Upper lobe of left lung (tissue), 4 donors: ENCODE measurements at regions not wholly inside any gene's neighbourhood (a gene's known extent, or its start where the extent isn't known, plus 50 kb on each side); places are given as distances from the start of the nearest gene placed in this dataset.

Experiments used
- CTCF ChIP-seq, 6 experiments: fragments of 450-650 bp in 4 of 6; fragments of 200-600 bp in 2 of 6; sonication (generic) in 2 of 6; IDR thresholded peaks; one replicate each; pipeline ENCODE4 v1.5.1; 2016 to 2019; ENCODE audit warnings: antibody characterized with exemption in 6 of 6
- POLR2AphosphoS5 ChIP-seq, 2 donors: sonication (generic); formaldehyde crosslinking; IDR thresholded peaks; one replicate each; pipeline ENCODE4 v1.5.1; 2017; ENCODE audit warnings: antibody characterized with exemption in 2 of 2

DNA sequence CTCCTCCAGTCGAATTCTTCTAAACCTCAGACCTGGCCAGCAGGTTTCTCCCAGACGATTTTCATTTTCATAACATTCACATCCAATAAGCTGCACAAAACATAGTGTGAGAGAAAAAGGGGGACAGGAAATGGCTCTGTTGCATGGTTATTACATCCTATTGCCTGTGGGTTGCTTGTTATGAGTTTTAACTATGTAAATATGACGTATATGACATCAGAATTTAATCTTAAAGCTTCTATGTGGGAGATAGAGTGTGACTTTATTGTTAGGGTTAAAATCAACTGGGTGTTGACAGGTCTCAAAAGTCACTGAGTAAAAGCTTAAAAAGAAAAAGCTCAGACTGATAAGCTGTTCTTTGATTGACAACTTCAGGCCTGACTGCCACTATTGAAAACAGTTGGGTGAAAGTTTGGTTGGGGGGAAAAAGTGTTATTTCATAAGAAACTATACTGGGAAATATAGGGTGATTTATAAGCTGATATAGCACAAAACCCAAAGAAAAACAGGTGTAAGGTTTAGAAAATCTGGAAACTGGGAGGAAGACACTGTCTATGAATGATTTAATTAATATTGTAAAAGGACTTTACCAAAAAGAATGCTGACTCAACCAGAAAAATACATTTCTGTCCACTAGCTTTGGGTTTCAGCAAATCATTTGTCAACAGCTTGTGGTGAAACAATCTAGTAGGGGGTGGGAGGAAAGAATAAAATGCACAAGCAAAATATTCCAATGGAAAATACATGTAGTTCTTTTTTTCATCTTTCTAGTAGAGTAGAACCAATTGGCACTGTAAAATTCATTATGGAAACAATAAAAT is 134.1 kb upstream of the CEP162 start:
- TF ChIP-seq CTCF (IDR thresholded peaks at IDR 0.05): no peak
- TF ChIP-seq POLR2AphosphoS5 (IDR thresholded peaks at IDR 0.05): no peak
